NCI-H1105 treated with DMSO at 0.1 percent for 48 hours (cell line): ENCODE measurements at regions not wholly inside any gene's neighbourhood (a gene's known extent, or its start where the extent isn't known, plus 50 kb on each side); places are given as distances from the start of the nearest gene placed in this dataset.

Source experiments
- DNase-seq: peaks from one replicate; lab custom pipeline; 2025; lab: John Stamatoyannopoulos, UW

GRCh38 chr5:88396751-88397281 lies 128.2 kb upstream of the TMEM161B start:
- DNase-seq, result no peak

DNA sequence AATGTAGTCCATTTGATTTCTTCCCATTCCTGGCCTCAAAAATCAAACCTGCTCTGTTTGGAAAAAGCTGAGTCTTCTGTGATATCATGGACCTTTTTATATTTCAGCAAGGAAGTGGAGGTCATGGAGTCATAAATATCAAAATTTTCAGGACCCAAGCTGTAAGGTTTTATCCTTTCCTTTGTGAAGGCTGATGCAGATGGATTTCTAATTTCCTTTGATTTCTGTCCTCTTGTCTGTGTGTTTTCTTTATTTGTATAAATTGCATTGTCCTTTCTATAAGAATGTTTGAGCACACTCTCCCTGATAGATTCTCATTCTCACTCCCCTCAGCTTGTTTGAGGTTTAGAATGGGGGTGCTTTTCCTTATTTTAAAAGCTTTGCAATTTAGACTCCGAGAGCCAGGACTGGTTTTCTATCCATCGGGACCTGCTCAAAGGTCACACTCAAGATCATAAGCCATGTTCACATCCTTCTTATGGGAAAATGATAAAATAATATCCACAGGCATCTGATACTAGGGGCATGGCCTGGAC lies 127.4 kb upstream of the TMEM161B start:
- no peak for DNase-seq

DNA sequence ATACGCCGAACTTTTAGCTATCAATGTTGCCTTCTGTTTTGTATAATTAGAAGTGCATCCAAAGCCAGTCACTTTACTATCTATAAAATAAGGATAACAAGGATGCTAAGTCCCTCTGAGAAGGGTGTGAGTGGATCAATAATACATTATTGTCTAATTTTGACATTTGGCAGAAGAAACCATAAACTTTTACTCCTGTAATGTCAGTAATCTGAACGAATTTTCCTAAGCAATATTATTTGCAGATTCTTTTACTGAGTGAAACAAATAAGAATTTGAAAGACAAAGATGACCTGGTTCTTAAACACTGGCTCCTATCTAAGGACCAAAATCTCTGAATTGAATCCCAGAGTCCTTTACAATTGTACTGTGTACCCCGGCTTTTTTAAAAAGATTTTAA lies 126.6 kb upstream of the TMEM161B start:
- no peak for DNase-seq

GRCh38 chr5:88394536-88395175 lies 126.0 kb upstream of the TMEM161B start:
- no peak for DNase-seq

DNA sequence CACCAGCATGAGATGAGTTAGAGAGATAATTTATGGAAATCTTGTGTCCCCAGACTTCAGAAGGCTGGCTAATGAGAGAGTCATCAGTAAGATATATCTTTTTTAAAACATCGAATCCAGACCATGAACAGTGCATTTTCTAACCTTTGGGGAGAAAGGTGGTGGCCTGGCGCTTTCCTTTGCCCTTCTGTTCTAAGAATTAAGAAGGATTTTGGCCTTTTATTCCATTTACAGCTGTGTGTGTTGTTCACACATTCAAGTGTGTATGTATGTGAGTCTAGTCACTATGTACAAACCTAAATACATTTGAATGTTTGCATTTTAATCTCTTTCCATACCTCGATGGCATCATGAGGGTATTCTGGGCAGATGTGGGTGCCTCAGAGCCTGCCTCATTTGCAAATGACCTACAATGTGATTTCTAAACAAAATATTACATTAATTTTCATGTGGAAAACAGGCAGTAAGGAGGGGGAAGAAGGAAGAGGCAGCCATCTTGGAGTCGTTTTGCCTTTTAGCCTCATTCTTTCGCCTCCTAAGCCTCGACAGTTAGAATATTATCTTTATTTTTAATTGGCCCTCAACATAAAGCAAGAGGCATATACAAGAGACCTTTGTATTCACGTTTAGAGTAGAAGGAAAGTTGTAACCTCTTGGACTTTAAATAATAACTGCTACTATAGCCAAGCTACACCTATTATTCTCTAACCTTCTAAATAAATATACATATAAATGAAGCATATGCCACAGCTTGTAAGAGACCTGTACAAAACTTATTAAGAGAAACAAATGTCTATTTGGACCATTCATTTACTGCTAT lies 125.3 kb upstream of the TMEM161B start:
- no peak for DNase-seq

GRCh38 chr5:88393042-88393441 lies 124.4 kb upstream of the TMEM161B start:
- DNase-seq, result no peak

GRCh38 chr5:88391991-88392390 lies 123.3 kb upstream of the TMEM161B start:
- DNase-seq, result no peak

GRCh38 chr5:88391116-88391515 lies 122.5 kb upstream of the TMEM161B start:
- DNase-seq, result no peak

- DNase-seq, result no peak
Observed at GRCh38 chr5:88390481-88390880, 121.8 kb upstream of the TMEM161B start.

- no peak for DNase-seq
Observed at GRCh38 chr5:88390096-88390441, 121.4 kb upstream of the TMEM161B start.

DNA sequence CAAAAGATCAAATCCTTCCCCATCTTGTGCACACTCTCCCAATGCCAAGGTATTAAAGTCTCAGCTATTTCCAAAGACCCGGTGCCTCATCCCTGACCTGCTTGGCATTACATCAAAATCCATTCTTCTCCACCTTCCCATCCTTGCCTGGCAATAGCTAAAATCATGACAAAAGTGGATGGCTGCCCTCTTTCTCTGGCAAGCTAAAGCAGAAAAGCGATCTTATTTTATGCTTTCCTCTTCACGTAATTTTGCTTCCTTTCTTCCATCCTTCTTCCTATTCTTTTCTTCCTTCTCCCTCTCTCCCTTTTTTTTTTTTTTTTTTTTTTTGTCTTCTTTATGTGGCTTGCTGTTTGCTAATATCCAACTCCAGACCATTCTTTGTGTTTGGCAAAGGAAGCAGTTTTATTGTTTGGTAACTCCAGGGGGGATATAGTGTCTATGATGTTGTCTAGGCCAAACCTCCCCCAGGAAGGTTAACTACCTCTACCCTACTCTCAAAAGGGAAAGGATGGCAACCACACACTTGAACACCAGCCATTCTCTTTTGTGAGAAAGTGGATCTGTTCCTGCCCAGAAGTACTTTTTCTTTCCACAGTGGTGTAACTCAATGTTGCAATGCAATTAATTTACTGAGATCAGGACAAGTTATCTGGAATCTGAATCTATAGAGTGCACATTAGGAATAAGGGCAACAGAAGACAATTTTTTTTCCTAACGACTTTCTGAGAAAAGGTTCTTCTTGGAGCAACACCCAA lies 120.9 kb upstream of the TMEM161B start:
- DNase-seq, result no peak

DNA sequence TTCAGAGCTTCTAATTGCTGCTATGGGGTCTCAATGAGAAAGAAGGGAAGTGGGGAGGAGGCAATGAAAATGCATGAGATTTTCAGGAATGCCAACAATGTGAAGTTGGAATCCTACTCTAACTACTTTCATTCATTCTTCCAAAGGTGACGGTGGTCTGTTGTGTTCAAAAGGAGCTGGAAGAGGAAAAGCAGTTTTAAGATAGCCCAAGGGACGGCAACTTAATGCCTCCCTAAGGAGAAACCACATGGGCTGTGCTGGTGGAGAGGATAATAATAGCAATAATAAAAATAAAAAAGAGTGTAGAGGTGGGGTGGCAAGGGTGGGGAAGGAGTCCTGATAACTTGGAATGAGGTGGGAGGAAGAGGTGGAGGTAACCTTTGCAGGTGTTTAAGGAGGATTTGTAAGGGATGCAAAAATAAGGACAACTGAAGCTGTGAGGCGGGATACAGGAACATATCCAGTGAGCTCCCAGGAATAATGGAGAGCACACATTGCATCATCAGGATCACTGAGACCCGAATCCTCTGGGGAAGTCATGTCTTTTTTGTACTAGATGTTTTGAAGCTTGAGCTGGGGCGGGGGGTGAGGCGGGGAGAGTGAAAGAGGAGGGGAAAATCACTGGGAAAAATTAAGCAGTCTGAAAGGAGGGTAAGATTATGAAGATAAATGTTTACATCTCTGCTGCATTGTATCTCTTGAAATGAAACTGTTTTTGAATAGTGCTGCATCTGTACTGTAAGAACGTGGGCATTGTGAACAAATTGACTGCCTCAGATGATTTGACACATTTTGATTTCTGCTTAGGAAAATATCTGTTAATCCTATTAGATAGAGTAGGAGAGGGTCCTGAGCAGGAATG lies 120.1 kb upstream of the TMEM161B start:
- DNase-seq, result no peak

GRCh38 chr5:88384886-88385285 lies 116.2 kb upstream of the TMEM161B start:
- no peak for DNase-seq

- DNase-seq, result no peak
Observed at GRCh38 chr5:88380332-88380731, 111.7 kb upstream of the TMEM161B start.

- DNase-seq, result no peak
Observed at GRCh38 chr5:88377705-88378656, 109.3 kb upstream of the TMEM161B start.

DNA sequence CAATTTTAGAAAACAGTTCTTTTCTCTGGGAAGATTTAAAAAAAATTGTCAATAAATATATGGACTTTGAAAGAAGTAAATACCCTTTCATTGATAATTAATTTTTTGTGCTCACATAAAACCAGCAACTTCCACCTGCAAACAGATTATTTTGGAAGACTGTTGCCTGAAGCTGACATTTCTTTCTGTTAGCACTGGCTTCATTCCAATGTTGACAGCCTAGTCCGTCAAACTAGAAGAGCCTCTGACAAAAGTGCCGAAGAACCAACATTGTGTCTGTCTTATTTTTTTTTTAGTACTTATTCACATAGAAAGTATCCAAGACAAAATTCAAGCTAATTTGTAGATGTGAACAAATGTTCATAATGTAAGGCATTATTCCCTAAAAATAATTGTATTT lies 108.6 kb upstream of the TMEM161B start:
- DNase-seq, result no peak

DNA sequence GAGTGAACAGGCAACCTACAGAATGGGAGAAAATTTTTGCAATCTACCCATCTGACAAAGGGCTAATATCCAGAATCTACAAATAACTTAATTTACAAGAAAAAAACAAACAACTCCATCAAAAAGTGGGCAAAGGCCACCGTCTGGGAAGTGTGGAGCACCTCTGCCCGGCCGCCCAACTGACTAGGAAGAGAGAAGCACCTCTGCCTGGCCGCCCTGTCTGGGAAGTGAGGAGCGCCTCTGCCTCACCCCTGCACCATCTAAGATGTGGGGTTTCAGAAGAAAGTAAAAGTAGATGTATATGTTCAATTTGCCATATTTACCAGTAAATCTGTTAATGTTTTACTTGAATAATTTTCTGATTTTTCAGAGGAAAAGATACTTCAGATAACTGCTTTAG lies 108.1 kb upstream of the TMEM161B start:
- no peak for DNase-seq

- DNase-seq, result no peak
Observed at GRCh38 chr5:88374391-88374790, 105.7 kb upstream of the TMEM161B start.

DNA sequence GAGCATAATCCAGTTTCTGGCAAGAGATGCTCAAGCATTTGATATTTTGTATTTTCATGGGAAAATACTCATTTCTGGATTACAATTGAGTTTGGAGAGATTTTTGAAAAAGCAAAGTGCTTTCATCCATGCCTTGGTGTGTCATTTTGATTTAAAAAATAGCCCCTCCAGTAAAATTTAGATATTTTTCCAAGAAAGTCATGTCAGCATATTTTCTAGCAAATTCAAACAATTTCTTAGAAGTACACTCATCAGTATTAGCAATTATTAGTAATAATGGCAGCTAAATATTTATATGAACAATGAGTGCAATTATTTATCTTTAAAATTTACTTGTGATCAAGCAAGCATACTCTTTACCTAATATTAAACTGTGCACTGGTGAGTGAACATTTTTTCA lies 102.2 kb upstream of the TMEM161B start:
- DNase-seq, result no peak

DNA sequence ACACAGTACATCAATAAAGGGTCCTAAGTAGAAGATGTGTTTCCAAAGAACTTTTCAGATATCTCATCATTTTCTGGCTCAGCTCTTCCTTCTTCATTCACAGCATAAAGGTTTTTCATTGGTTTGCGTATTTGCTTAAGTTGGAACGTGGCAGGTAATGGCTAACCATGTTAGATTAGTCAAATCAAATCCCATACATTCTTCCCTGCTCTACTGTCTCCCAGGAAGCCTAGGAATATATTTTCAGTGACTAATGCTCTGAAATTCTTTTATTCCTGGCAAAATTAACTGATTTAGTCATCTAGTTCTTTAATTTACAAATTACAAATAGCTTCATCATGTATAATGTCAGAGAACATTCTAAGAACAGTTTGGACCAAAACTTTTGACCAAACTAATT lies 99.6 kb upstream of the TMEM161B start:
- no peak for DNase-seq
